VCaP (cell line): ENCODE measurements at regions not wholly inside any gene's neighbourhood (a gene's known extent, or its start where the extent isn't known, plus 50 kb on each side); places are given as distances from the start of the nearest gene placed in this dataset.
"Not testable (repeated sequence)": the region's sequence is repeated elsewhere in the genome, so short reads cannot be mapped to it uniquely, and the experiment has no call there.

Experiments used
- H3K27ac ChIP-seq: fragments of 450-650 bp; 2 replicates; pipeline ENCODE4 v1.5.1; 2017
- CTCF ChIP-seq: fragments of 450-650 bp; conservative IDR thresholded peaks from 2 replicates; pipeline ENCODE4 v1.5.1; 2017; ENCODE audit warnings: mild to moderate bottlenecking, moderate library complexity

GRCh38 chr22:11253000-11253511, 4274.9 kb upstream of the OR11H1 start:
- no peak for TF ChIP-seq CTCF
- no peak overlapping the region for H3K27ac ChIP-seq

GRCh38 chr22:11270981-11271380, 4257.0 kb upstream of the OR11H1 start:
- not testable (repeated sequence) for H3K27ac ChIP-seq

- 0 out of 2 replicates have a peak, but pooled peaks have one; percentile 12 for TF ChIP-seq CTCF
- H3K27ac ChIP-seq: not testable (repeated sequence)
Observed at GRCh38 chr22:11285116-11285838, 4242.7 kb upstream of the OR11H1 start.

- H3K27ac ChIP-seq: not testable (repeated sequence)
Observed at GRCh38 chr22:11285839-11286205, 4242.2 kb upstream of the OR11H1 start.

GRCh38 chr22:11288246-11289220, 4239.5 kb upstream of the OR11H1 start:
- H3K27ac ChIP-seq: not testable (repeated sequence)

- H3K27ac ChIP-seq: not testable (repeated sequence)
Observed at GRCh38 chr22:11298126-11298893, 4229.7 kb upstream of the OR11H1 start.

GRCh38 chr22:11302427-11302826, 4225.6 kb upstream of the OR11H1 start:
- H3K27ac ChIP-seq: not testable (repeated sequence)

- H3K27ac ChIP-seq: not testable (repeated sequence)
Observed at GRCh38 chr22:11302904-11303303, 4225.1 kb upstream of the OR11H1 start.

GRCh38 chr22:11305179-11305578, 4222.8 kb upstream of the OR11H1 start:
- H3K27ac ChIP-seq: not testable (repeated sequence)

GRCh38 chr22:11306933-11307518, 4221.0 kb upstream of the OR11H1 start:
- not testable (repeated sequence) for H3K27ac ChIP-seq

- no peak overlapping the region for H3K27ac ChIP-seq
- no peak for TF ChIP-seq CTCF
Observed at GRCh38 chr22:11307998-11308397, 4220.0 kb upstream of the OR11H1 start.

GRCh38 chr22:11309777-11310176, 4218.2 kb upstream of the OR11H1 start:
- H3K27ac ChIP-seq: not testable (repeated sequence)

GRCh38 chr22:11310647-11311046, 4217.3 kb upstream of the OR11H1 start:
- not testable (repeated sequence) for H3K27ac ChIP-seq

GRCh38 chr22:11312640-11313039, 4215.4 kb upstream of the OR11H1 start:
- H3K27ac ChIP-seq: not testable (repeated sequence)

GRCh38 chr22:11313040-11313759, 4214.8 kb upstream of the OR11H1 start:
- H3K27ac ChIP-seq: not testable (repeated sequence)

- not testable (repeated sequence) for H3K27ac ChIP-seq
Observed at GRCh38 chr22:11318633-11319032, 4209.4 kb upstream of the OR11H1 start.
